ENCODE measurements at regions not wholly inside any gene's neighbourhood (a gene's known extent, or its start where the extent isn't known, plus 50 kb on each side); places are given as distances from the start of the nearest gene placed in this dataset.

DNA sequence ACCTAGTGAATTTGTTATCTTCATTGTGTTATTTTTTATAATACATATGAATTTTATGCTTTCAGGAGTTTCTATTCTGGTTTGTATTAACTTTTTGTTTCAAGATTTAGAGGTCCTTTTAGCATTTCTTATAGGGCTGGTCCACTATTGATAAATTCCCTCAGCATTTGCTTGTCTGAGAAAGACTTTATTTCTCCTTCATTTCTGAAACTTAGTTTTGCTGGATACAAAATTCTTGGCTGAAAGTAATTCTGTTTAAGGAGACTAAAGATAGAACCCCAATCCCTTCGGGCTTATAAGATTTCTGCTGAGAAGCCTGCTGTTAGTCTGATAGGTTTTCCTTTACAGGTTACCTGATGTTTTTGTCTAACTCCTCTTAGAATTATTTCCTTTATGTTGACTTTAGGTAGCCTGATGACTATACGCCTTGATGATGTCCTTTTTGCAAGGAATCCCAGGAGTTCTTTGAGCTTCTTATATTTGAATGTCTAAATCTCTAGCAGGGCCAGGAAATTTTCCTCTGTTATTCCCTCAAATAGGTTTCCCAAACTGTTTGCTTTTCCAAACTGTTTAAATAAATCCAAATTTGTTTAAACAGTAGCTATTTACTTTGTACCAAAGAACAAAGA, 127.1 kb downstream of the CYSLTR2 start:
- no peak for FAIRE-seq
- peak; percentile 95 for TF ChIP-seq ZFP1 (CRISPR knock-in tag; IDR thresholded peaks at IDR 0.05)
- TF ChIP-seq, protein P1, sequence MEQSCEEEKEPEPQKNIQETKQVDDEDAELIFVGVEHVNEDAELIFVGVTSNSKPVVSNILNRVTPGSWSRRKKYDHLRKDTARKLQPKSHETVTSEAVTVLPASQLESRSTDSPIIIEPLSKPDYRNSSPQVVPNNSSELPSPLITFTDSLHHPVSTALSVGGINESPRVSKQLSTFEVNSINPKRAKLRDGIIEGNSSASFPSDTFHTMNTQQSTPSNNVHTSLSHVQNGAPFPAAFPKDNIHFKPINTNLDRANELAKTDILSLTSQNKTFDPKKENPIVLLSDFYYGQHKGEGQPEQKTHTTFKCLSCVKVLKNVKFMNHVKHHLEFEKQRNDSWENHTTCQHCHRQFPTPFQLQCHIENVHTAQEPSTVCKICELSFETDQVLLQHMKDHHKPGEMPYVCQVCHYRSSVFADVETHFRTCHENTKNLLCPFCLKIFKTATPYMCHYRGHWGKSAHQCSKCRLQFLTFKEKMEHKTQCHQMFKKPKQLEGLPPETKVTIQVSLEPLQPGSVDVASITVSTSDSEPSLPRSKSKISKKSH (CRISPR knock-in tag; IDR thresholded peaks at IDR 0.05): 0 out of 2 replicates have a peak, but pooled peaks have one; percentile 44
- no peak for TF ChIP-seq JUND (IDR thresholded peaks at IDR 0.05; ENCODE audit: borderline replicate concordance, low read depth, low read length)
- no peak for TF ChIP-seq JUND (tag; IDR thresholded peaks at IDR 0.05; ENCODE audit: borderline replicate concordance, low read depth, low read length)
- Histone ChIP-seq H3K27ac (ENCODE audit: extremely low read depth, low read depth, low read length) (no peak overlapping the region), H2AFZ (ENCODE audit: low read depth, low read length) (no peak overlapping the region), H3K4me2 (ENCODE audit: insufficient read depth, low read length) (no peak overlapping the region), H3K79me2 (ENCODE audit: control insufficient read depth, insufficient read depth, low read length) (no peaks in the 10 kb centered on the region), H4K20me1 (replicated peaks; ENCODE audit: control insufficient read depth, insufficient read depth, low read length) (no peaks in the 10 kb centered on the region), H3K9me1 (ENCODE audit: control insufficient read depth, insufficient read depth, low read length) (no peaks in the 10 kb centered on the region), H3K9ac (ENCODE audit: insufficient read depth in 1 of 2, low read depth in 2 of 2, low read length in 2 of 2) (no peak overlapping the region), H3K36me3 (ENCODE audit: control insufficient read depth, insufficient read depth, low read length) (no peaks in the 10 kb centered on the region), H3K4me3 (no peak overlapping the region), H3K9me3 (replicated peaks; ENCODE audit: control insufficient read depth, insufficient read depth, low read depth, low read length) (no peaks in the 10 kb centered on the region), H3K27me3 (ENCODE audit: control insufficient read depth in 2 of 2, insufficient read depth in 2 of 2, low read length in 2 of 2) (no peaks in the 10 kb centered on the region), H3K4me1 (replicated peaks in 1 of 2; ENCODE audit: control insufficient read depth in 2 of 2, insufficient read depth in 2 of 2, low read length in 2 of 2) (no peaks in the 10 kb centered on the region)
- CTCF ChIA-PET (ENCODE audit: low intra/inter-chr PET ratio): no interaction called here
- in situ Hi-C loops (cut with MboI) (no loop called here), intact Hi-C loops (cut with micrococcal nuclease) (no loop called here)
- ATAC-seq: no peak
- no TSS peak for BruUV-seq (replicated peaks)
- DNase-seq (ENCODE audit: extremely low read depth in 1 of 4, low spot score in 3 of 4): no peak
- POLR2A ChIA-PET: no interaction called here
- WGBS (ENCODE audit: insufficient coverage, low coverage, missing lambda C conversion rate): 0% methylated on average over 2 of the region's 2 CpGs

DNA sequence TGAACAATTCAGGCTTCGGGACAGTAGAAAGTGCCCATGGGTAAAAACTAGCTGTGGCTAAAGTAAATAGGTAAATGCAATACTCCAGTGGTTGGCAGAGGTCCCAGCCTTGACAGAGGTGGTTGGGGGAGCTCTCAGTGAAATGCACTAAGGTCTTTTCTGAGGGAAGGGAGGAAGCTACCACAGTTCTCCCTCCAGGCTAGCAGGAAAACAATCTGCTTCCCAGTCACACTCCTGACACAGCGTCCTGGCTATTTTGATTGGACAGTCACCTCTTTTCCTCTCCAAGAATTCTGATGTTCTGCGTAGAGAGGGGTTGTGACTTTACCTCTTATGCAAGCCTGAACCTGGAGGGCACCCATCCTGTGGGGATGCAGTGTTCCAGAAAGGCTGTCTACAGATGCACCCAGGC, 128.7 kb downstream of the CYSLTR2 start:
- Histone ChIP-seq H3K27ac (ENCODE audit: extremely low read depth, low read depth, low read length) (no peak overlapping the region), H3K4me3 (no peak overlapping the region), H3K9me3 (replicated peaks; ENCODE audit: control insufficient read depth, insufficient read depth, low read depth, low read length) (no peaks in the 10 kb centered on the region), H2AFZ (ENCODE audit: low read depth, low read length) (no peak overlapping the region), H3K4me2 (ENCODE audit: insufficient read depth, low read length) (no peak overlapping the region), H3K9me1 (ENCODE audit: control insufficient read depth, insufficient read depth, low read length) (no peaks in the 10 kb centered on the region), H3K79me2 (ENCODE audit: control insufficient read depth, insufficient read depth, low read length) (no peaks in the 10 kb centered on the region), H4K20me1 (replicated peaks; ENCODE audit: control insufficient read depth, insufficient read depth, low read length) (no peaks in the 10 kb centered on the region), H3K9ac (ENCODE audit: insufficient read depth in 1 of 2, low read depth in 2 of 2, low read length in 2 of 2) (no peak overlapping the region), H3K27me3 (ENCODE audit: control insufficient read depth in 2 of 2, insufficient read depth in 2 of 2, low read length in 2 of 2) (no peaks in the 10 kb centered on the region; a peak in 1 of 5 replicates), H3K4me1 (replicated peaks in 1 of 2; ENCODE audit: control insufficient read depth in 2 of 2, insufficient read depth in 2 of 2, low read length in 2 of 2) (no peaks in the 10 kb centered on the region), H3K36me3 (ENCODE audit: control insufficient read depth, insufficient read depth, low read length) (no peaks in the 10 kb centered on the region)
- no peak for FAIRE-seq
- ChIA-PET CTCF (ENCODE audit: low intra/inter-chr PET ratio) (no interaction called here), POLR2A (no interaction called here)
- BruUV-seq (replicated peaks): no TSS peak
- in situ Hi-C loops (cut with MboI): no loop called here
- DNase-seq (ENCODE audit: extremely low read depth in 1 of 4, low spot score in 3 of 4): no peak
- no peak for ATAC-seq
- WGBS (ENCODE audit: insufficient coverage, low coverage, missing lambda C conversion rate): 3% methylated on average over 3 of the region's 3 CpGs
- intact Hi-C loops (cut with micrococcal nuclease): no loop called here
- no peak for TF ChIP-seq CTBP1 (IDR thresholded peaks at IDR 0.05; ENCODE audit: borderline replicate concordance)
- TF ChIP-seq ADNP (tag; IDR thresholded peaks at IDR 0.05): no peak
- no peak for TF ChIP-seq SRF (CRISPR knock-in tag; IDR thresholded peaks at IDR 0.05)
- TF ChIP-seq, protein P2, sequence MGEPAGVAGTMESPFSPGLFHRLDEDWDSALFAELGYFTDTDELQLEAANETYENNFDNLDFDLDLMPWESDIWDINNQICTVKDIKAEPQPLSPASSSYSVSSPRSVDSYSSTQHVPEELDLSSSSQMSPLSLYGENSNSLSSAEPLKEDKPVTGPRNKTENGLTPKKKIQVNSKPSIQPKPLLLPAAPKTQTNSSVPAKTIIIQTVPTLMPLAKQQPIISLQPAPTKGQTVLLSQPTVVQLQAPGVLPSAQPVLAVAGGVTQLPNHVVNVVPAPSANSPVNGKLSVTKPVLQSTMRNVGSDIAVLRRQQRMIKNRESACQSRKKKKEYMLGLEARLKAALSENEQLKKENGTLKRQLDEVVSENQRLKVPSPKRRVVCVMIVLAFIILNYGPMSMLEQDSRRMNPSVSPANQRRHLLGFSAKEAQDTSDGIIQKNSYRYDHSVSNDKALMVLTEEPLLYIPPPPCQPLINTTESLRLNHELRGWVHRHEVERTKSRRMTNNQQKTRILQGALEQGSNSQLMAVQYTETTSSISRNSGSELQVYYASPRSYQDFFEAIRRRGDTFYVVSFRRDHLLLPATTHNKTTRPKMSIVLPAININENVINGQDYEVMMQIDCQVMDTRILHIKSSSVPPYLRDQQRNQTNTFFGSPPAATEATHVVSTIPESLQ (CRISPR knock-in tag; IDR thresholded peaks at IDR 0.05): no peak
- TF ChIP-seq ZSCAN32 (CRISPR knock-in tag; IDR thresholded peaks at IDR 0.05): no peak
- TF ChIP-seq, protein P3, sequence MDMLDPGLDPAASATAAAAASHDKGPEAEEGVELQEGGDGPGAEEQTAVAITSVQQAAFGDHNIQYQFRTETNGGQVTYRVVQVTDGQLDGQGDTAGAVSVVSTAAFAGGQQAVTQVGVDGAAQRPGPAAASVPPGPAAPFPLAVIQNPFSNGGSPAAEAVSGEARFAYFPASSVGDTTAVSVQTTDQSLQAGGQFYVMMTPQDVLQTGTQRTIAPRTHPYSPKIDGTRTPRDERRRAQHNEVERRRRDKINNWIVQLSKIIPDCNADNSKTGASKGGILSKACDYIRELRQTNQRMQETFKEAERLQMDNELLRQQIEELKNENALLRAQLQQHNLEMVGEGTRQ (CRISPR knock-in tag; IDR thresholded peaks at IDR 0.05): no peak
- no peak for TF ChIP-seq HLTF (IDR thresholded peaks at IDR 0.05)
- no peak for TF ChIP-seq BRD9 (IDR thresholded peaks at IDR 0.05; ENCODE audit: low read depth, partially characterized antibody)
- no peak for TF ChIP-seq HNRNPK (IDR thresholded peaks at IDR 0.05; ENCODE audit: low read depth, low read length, poor library complexity, severe bottlenecking)

All from K562 (cell line).